ENCODE measurements at regions not wholly inside any gene's neighbourhood (a gene's known extent, or its start where the extent isn't known, plus 50 kb on each side); places are given as distances from the start of the nearest gene placed in this dataset.

DNA sequence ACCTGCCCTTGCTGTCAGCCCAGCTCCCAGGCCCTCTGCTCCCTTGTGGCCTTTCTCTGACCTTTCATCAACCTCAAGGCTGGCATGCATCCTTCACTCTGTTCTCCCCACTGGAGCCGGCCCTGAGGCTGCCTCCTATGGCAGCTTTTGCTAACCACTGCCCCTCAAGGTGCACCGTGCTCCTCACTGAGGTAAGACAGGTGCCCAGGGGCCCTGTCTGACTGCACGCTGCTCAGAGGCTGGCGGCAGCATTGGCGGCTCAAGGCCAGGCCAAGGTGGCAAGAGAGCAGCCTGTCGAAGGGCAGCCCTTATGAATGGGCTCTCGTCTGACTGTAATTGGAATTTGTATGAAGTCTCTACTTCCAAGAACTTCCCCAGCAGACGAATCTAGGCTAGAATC lies 172.6 kb downstream of the ZNF248 start:
- DNase-seq = no peak

DNA sequence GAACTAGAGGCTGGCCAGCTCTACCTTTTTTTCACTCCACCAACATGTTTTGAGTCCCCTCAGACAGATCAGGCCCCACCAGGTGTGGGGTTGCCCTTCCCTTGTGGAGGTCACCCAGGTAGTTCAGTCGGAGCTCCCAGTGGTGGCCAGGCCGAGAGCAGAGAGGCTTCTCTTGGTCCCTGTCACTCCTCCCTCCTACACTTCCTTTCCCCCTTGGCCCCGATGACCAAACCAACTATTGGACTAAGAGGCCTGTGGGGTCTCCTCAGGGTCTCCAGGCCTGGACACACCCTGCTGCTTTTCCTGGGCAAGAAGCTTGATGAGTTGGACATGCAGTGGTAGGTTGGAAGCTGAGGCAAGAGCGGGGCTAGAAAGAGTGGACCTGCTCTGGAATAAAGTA lies 174.8 kb downstream of the ZNF248 start:
- no peak for DNase-seq

DNA sequence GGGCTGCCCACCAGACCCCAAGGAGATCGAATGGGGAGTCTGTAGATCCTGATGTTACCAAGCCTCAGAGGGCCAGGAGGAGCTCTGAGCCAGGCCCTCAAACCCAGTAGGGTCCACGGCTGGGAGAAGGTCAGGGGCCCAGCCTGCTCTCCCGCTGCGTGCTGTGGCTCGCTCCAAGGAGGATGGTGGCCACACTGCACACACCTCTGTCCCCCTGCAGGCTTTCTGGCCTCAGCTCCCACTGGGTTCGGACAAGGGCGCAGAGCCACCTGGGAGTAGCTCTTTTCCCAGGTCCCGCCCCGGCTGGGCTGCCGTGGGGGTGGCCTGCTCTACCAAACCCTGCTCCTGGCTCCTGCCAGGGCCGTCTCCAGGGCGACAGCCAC lies 175.8 kb downstream of the ZNF248 start:
- DNase-seq = no peak

DNA sequence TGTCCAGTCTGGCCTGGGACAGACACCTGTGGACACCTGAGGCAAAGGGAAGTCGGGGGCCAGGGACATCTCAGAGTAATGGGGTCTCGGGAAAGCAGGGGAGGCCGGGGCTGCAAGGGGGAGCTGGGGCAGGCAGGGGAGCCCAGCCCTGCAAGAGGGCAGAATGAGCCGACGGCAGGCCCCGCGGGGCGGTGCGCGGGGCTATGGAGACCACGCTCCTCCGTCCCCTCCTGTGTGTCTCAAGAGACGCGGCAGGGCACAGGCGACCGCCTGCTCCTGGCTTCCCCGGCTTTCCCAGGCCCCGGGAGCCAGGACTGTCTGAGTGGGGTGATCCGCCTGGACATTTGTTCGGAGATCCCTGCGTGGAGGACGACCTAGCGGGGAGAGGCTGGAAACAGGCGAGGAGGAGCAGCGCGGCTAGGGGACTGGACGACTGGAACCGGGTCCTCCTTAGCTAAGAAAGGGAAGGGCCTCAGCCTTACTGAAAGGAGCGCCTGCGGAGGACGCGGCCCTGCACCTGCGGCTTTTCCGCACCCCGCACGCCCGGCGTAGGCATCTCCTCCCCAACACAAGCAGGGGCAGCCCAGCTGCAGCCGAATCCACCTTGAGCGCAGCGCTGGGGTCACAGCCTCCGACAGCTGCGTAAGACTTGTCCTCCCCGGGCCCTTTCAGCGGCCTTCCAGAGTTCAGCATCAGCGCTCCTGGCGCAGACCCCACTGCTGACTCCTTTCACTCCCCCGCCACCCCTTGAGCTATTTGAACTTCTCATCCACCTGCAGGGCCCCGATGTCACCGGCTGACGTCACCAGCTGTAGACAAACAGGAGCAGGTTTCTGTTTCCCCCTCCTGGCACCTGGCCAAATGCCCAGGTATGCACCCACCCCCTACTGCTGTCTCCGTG lies 176.4 kb downstream of the ZNF248 start:
- no peak for DNase-seq

DNA sequence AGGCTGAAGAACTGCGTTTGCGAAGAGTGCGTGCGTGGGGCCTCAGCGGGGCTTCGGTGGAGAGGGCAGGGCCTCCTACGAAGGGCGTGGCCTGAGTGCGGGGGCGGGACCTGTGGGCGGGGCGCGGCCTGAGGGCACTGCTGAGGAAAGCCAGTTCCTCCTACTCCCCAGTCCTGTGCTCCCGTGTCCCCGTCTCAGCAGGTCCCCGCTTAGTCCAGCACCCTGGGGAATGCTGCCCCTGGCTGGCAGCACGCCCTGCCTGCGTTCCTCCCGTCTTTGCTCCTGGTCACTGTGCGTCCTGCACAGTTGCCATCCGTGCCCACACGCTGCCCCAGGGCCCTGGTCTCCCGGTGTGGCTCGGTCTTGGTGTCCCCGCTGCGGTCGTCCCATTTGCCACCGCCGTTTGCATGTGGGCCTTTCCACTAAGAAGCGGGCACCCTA lies 177.1 kb downstream of the ZNF248 start:
- DNase-seq = no peak

DNA sequence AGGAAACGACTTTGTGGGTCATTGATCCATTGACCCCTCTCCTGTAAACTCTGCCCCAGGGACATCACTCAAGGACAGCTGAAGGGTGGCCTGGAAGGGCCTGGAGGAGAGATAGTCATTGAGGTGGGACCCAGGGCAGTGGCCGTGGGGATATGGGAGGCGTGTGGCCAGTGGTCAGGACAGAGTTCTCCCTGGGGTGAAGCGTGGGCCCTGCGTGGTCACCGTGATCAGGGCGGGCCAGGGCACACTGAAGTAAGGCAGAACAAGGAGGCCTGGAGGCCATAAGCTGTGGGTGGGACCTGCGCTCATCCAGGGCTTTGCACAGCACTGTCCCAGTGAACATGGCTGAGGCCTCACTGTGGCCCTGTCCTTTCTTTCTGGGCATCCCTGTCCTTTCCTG lies 177.9 kb downstream of the ZNF248 start:
- no peak for DNase-seq

DNA sequence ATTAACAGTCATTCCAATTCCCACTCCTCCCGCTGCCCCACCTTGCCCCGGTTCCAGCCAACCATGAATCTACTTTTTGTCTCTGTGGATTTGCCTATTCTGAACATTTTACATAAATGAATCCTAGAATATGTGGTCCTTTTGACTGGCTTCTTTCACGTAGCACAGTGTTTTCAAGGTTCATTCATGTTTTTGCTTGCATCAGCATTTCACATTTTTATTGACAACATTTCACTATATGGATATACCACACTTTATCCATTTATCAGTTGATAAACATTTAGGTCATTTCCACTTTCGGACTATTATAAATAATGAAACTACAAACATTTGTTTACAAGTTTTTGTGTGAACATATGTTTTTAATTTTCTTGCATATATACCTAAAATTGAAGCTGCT lies 182.0 kb downstream of the ZNF248 start:
- DNase-seq = no peak

DNA sequence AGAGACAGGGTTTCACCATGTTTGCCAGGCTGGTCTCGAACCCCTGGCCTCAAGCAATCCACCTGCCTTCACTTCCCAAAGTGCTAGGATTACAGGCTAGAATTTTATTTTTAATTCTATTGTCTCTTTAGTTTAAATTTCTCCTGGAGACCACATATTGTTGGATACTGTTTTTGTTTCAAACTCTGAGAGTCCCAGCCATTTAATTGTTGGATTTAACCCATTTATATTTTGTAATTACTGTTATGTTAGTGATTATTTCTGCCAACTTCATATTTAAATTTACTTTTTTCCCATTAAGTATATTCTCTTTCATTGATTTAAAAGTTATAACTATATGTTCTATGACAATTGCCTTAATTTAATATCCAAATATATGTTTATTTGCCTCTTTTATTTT lies 185.6 kb downstream of the ZNF248 start:
- DNase-seq = no peak

DNA sequence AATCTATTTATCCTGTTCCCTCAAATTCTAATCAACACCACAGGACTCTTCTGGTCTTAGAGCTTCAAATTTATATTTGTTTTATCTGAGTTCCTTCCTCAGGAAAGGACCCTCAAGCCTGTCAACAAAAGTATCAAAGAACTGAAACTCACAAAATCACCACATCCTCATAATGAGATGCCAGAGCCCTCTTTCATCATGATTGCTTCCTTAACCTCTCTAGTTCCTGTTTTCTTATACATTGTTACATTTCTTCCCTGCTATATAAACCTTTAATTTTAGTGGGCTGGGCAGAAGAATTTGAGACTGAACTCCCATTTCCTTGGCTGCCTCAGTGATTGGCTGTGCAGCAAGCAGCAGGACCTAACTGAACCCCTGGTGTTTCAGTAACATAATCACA lies 189.7 kb downstream of the ZNF248 start:
- no peak for DNase-seq

DNA sequence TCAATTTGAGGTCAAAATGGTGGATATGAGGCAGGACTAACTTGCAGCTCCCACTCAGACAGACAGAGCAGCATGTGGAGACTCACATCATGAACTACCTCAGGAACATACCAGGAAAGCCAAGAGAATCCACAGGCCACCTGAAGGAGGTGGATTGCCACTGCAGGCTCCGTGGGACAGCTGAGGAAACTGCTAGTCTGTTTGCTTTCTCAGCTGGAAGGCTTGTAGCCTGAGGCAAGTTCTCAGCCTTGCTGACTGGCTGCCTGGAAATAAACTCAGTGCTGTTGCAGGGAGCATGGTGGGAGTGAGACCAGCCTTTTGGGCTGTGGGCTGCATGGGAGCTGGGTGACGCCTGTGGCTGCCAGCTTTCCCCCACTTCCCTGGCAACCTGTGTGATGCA lies 202.9 kb downstream of the ZNF248 start:
- DNase-seq = no peak

DNA sequence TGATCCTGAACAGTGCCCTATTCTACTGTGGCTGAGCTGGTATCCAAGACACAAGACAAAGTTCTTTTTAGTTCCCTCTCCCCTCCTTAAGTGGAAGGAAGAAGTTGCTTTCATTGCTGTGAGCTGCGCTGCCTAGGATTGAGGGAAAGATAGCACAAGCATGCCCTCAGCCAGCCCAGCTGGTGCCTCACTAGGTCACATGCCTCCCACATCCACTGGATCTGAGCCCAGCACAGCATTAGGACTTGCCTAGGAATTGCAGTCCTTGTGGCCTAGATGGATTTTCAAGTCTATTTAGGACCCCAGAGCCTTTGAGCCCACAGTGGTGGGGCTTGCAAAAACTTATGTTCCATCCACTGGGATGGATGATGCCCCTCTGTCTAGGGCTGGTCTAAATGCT lies 214.2 kb downstream of the ZNF248 start:
- no peak for DNase-seq

DNA sequence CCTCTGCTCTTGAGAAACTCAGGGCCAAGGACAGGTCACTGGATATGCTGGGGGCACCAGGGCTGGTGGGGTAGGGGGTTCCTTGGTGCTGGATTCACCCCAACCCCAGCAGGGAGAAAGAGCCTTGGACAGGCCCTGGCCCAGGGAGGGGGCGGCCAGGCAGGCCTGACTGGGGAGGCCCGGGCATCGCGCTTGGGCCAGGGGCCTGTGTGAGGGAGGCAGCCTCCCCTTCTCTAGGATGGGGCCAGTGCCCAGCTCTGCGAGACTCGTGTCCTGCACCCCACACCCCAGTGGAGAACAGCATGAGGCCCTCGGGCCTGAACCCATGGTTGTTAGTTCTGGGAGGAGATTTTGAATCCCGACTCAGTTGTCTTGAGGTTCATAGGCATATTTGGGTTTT lies 217.1 kb downstream of the ZNF248 start:
- DNase-seq = no peak

DNA sequence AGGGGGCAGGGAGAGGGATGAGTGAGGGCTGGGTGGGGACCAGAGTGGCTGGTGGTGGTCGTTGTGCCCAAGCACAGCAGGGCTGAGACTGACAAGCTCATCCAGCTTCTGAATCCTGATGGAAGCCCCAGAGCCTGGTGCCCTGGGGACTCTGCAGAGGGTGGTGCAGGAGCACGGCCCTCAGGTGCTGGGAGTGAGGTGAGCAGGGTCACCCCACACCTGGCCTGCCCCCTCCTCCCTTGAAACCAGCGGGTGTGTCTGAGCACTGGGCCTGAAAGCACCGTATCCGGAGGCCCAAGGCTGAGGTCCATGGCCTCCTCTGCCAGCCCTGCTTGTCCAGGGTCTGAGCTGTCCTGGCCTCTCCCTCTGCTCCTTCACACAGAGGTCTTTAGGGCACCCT lies 218.2 kb downstream of the ZNF248 start:
- no peak for DNase-seq

DNA sequence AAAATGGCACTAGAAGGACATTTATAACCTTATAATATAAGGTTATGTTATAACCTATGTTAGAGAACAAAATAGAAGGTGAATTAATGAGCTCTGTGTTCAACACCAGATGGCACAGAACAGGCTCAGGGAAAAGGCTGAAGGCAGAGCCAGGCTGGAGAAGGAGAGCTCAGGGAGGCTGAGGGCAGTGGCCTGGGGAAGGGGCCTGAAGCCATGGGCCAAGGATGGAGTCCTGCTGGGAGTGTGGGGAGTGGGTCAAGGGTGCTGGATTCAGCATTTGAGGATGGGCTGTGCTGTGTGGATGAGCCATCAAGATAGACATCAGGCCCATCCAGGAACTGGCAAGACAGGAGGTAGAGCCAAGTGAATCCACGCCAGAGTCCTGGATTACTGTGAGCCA lies 218.8 kb downstream of the ZNF248 start:
- no peak for DNase-seq

DNA sequence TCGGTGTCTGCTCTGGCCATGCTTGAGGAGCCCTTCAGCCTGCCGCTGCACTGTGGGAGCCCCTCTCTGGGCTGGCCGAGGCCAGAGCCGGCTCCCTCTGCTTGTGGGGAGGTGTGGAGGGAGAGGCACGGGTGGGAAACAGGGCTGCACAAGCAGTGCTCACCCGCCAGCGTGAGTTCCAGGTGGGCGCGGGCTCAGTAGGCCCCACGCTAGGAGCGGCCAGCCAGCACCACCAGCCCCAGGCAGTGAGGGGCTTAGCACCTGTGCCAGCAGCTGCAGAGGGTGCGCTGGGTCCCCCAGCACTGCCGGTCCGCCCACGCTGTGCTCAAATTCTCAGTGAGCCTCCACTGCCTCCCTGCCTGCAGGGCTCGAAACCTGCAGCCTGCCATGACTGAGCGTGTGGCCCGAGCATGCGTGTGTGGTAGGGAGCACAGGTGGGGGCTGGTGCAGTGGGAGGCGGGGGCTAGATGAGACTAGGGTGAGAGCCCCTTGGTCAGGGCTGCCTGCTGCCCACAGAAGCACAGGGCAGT lies 223.0 kb downstream of the ZNF248 start:
- DNase-seq = no peak

DNA sequence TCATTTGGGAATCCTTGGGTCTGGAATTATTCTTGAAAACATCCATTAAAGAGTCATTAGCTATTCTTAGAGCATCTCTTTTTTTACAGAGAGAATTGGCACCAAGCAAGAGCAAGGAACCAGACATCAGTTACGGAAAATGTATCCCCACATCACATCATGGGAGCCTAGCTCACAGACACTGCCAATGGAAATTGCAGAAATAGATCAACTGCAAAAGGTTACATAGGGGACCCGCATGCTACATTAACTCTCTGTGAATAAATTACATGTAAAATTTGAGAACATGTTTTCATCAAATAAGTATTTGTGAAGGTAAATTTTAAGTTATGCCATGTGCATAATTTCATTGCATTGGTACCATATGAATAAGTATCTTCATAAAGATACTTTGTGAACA lies 224.8 kb downstream of the ZNF248 start:
- no peak for DNase-seq

DNA sequence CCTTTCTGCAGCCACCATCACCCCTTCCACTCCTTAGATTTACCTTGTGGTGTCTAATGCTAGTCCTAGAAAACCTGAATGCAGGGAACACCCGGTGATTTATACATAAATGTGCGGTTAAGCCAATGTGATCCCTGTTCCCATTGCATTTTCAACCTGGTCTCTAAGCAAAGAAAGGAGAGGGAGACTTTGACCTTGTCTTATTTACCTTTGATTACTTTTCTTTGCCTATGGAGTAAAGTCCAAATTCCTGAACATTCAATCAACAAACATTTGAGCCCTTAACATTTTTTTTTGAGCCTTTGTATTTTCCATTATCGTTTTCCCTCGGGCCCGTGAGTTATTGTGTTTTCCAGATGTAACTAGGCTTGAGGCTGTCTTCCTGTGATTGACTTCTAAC lies 233.9 kb downstream of the ZNF248 start:
- no peak for DNase-seq

DNA sequence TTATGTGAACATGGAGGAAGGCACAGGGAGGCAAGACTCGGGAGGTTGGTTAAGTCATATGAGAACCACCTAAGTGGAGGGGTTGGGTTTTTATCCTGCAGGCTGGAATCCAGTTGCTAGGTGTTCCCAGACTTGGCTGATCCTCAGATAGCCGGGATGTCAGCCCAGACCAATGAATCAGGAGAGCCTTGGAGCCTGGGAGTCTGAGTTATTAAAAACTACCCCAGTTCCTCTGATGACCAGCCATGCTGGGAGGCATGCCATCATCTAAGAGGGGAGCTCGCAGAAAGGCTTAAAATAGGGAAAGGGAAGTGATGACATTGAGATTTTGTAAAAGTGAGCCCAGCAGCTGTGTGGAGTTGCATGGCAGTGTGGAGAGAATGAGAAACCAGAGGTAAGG lies 238.1 kb downstream of the ZNF248 start:
- DNase-seq = no peak

DNA sequence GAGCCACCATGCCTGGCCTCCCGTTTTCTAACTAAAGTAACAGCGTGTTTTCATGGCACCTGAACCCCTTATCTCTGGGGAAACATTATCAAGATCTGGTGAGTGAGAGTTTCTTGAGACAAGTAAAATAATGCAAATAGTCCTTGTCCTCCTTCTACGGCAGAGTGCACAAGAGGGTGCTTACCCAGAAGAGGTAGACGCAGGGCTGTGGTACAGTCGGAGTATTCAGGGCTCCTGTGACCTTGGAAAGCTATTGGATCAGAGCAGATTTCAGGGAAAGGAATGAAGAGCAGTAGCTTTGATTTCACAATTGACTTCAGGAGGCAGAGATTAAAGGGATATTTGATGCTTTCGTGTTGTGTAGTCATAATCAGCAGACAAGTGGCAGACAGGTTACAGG lies 269.1 kb downstream of the ZNF248 start:
- no peak for DNase-seq

DNA sequence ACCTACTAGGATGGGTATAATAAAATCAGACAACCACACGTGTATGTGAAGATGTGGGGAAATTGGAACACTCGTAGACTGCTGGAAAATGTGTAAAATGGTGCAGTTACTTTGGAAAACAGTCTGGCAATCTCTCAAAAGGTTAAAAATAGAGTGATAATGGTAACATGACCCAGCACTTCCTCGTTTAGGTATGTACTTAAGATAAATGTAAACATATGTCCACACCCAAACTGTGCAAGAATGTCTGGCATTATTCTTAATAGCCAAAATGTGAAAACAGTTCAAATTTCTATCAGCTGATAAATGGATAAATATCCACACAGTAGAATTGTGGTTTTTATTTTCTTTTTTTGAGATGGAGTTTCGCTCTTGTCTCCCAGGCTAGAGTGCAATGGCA lies 272.8 kb downstream of the ZNF248 start:
- no peak for DNase-seq

DNA sequence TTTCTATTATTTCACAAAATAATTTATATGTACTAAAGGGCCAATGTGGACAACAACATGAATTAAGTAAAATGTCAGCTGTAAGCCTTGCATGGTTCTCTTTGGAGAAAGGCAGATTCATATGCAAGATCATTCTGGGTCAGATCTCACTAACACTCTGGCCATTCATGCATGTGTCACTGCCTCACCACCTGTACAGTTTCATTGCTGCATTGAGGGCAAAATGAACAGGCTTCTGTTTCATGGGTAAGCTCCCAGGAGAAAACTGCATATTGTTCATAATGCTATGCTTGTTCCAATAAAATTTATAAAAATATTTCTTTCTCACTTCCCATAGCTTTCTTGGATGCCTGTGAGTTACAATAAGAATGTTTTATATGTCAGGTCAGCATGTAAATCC lies 275.2 kb downstream of the ZNF248 start:
- DNase-seq = no peak

DNA sequence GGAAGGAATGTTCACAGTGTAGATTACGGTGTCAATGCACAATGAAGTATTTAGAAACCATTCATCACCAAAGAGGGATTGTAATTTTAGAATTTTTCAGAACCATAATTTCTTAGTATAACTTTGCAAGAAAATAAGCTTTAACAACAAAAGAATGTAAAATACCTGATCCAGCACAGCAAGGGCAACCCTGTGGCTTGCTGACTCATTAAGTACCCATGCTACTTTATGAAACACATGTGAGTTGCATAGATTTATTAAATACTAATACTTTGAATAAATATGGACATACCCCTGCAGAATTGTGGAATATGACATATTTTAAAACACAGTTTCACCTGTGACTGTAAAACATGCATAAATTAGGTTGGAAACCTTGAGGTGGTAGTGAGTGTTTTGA lies 281.3 kb downstream of the ZNF248 start:
- no peak for DNase-seq

DNA sequence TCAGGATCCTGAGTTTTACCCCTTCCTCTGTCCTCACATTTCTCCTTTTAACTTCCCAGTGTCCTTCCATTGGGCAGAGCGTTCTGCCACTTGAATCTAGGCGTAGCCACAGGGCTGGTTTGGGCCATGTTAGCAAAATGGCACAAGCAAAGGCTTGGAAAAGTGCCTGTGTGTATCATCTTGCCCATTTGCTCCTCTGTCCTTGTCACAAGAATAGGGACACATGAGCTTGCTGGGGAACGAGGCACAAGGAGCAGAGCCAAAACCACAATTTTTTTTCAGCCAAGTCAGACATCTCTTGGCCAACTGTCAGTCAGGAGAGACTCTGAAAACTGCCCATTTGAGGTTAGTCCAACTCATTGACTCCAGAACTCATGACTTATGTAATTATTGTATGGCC lies 285.2 kb downstream of the ZNF248 start:
- DNase-seq = no peak

DNA sequence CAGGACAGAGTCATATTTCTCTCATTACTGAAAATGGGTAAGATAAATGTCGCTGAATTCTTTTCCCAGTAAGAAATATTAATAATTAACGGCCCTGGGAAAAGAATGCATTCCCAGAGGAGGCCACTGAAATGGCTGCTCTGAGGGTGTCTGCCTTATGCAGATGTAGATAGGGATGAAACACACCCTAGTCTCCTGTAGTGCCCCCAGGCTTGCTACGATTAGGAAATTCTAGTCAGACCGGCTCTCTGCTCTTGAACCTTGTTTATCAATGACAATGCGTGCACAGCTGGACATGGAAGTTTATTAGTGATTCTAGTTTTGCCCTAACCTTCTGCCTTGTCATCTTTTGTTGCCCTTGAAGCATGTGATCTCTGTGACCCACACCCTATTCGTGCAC lies 291.1 kb downstream of the ZNF248 start:
- no peak for DNase-seq

DNA sequence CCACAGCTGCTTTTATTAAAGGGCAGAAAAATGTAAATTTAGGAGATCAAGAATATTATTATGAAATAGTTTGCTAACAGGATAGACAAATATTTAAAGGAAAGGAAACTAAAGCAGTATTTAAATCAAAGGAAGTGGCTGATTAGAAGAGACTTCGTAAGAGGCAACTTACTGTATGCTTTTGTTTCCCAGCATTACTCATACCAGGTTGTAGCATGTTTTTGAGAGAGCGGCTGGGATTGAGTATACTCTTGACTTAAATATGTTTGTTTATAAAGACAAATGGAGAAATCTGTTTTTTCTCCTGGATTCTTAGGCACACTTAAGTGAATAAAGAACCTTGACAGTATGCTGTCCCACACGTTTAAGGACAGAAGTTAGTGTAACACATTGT lies 293.7 kb downstream of the ZNF248 start:
- no peak for DNase-seq
